ENCODE measurements at regions not wholly inside any gene's neighbourhood (a gene's known extent, or its start where the extent isn't known, plus 50 kb on each side); places are given as distances from the start of the nearest gene placed in this dataset.

DNA sequence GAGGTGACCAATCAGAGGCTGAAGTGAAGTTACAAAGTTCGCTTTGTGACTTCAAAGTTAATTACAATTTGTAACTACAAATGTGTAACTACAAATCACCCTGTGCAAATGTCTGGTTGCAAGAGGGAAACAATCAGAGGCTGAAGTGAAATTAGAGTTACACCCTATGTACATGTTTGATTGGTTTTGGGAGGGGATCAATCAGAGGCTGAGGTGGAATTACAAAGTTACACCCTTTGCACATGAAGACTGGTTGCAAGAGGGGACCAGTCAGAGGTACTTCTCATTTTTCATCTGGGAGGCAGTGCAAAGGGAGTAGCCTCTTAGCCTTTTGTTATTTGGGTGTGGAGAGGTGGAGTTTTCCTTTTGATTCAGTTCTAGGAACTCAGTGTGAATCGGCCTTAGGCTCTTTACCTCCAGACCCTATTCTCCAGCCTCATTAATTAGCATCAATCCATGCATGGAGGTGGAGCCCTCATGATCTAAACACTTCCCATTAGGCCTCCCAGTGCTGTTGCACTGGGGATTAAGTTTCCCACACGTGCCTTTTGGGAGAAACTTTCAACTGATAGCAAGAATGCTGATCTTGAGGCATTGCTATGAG is 291.3 kb upstream of the MTNR1B start (continued):
- TF ChIP-seq NR2F2 (IDR thresholded peaks at IDR 0.05) (no peak), RXRA (IDR thresholded peaks at IDR 0.05) (no peak)
- TF ChIP-seq, protein P1, sequence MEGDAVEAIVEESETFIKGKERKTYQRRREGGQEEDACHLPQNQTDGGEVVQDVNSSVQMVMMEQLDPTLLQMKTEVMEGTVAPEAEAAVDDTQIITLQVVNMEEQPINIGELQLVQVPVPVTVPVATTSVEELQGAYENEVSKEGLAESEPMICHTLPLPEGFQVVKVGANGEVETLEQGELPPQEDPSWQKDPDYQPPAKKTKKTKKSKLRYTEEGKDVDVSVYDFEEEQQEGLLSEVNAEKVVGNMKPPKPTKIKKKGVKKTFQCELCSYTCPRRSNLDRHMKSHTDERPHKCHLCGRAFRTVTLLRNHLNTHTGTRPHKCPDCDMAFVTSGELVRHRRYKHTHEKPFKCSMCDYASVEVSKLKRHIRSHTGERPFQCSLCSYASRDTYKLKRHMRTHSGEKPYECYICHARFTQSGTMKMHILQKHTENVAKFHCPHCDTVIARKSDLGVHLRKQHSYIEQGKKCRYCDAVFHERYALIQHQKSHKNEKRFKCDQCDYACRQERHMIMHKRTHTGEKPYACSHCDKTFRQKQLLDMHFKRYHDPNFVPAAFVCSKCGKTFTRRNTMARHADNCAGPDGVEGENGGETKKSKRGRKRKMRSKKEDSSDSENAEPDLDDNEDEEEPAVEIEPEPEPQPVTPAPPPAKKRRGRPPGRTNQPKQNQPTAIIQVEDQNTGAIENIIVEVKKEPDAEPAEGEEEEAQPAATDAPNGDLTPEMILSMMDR (IDR thresholded peaks at IDR 0.05; ENCODE audit: low read depth, low read length, missing input control), result no peak

DNA sequence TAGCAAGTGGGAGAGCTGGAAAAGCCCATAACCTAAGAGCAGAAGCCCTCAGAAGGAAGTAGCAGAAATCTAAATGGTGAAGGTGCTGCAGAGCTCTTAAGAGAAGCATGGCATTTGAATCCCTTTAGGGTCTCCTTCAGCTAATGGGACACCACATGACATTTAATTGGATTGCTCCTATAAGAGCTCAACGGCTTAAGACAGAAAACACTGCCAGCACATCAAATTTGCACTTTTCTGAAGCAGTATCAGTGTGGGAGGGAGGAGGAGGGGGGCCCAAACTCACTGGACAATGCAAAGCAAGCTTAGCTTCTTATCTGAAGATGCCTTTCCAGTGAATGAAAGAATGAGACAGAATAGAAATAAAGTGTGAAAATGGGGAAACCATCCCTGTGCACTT is 287.9 kb upstream of the MTNR1B start:
- H3K4me1 ChIP-seq (ENCODE audit: control insufficient read depth in 4 of 4, insufficient read depth in 4 of 4, low read length in 3 of 4), result no peaks in the 10 kb centered on the region
- H3K27ac ChIP-seq (ENCODE audit: low read depth in 1 of 2, low read length in 2 of 2), result no peak overlapping the region
- H3K27me3 ChIP-seq (ENCODE audit: control insufficient read depth in 4 of 4, insufficient read depth in 4 of 4, low read length in 3 of 4), result no peaks in the 10 kb centered on the region
- TF ChIP-seq FOXA1 (IDR thresholded peaks at IDR 0.05) (no peak), RAD21 (IDR thresholded peaks at IDR 0.05) (no peak), HNF4G (IDR thresholded peaks at IDR 0.05) (no peak), JUND (IDR thresholded peaks at IDR 0.05) (no peak), YY1 (IDR thresholded peaks at IDR 0.05) (no peak), EGR1 (IDR thresholded peaks at IDR 0.05; ENCODE audit: low read depth in 2 of 2) (no peak), FOXA2 (IDR thresholded peaks at IDR 0.05) (no peak), NR2F2 (IDR thresholded peaks at IDR 0.05) (no peak), TAF1 (conservative IDR thresholded peaks at IDR 0.05) (no peak), GABPA (IDR thresholded peaks at IDR 0.05 in 1 of 2, conservative IDR thresholded peaks at IDR 0.05 in 1 of 2) (no peak)
- TF ChIP-seq, protein P2, sequence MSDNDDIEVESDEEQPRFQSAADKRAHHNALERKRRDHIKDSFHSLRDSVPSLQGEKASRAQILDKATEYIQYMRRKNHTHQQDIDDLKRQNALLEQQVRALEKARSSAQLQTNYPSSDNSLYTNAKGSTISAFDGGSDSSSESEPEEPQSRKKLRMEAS (IDR thresholded peaks at IDR 0.05), result no peak
- TF ChIP-seq, protein P3, sequence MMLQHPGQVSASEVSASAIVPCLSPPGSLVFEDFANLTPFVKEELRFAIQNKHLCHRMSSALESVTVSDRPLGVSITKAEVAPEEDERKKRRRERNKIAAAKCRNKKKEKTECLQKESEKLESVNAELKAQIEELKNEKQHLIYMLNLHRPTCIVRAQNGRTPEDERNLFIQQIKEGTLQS (IDR thresholded peaks at IDR 0.05), result no peak
- TF ChIP-seq, protein P4, sequence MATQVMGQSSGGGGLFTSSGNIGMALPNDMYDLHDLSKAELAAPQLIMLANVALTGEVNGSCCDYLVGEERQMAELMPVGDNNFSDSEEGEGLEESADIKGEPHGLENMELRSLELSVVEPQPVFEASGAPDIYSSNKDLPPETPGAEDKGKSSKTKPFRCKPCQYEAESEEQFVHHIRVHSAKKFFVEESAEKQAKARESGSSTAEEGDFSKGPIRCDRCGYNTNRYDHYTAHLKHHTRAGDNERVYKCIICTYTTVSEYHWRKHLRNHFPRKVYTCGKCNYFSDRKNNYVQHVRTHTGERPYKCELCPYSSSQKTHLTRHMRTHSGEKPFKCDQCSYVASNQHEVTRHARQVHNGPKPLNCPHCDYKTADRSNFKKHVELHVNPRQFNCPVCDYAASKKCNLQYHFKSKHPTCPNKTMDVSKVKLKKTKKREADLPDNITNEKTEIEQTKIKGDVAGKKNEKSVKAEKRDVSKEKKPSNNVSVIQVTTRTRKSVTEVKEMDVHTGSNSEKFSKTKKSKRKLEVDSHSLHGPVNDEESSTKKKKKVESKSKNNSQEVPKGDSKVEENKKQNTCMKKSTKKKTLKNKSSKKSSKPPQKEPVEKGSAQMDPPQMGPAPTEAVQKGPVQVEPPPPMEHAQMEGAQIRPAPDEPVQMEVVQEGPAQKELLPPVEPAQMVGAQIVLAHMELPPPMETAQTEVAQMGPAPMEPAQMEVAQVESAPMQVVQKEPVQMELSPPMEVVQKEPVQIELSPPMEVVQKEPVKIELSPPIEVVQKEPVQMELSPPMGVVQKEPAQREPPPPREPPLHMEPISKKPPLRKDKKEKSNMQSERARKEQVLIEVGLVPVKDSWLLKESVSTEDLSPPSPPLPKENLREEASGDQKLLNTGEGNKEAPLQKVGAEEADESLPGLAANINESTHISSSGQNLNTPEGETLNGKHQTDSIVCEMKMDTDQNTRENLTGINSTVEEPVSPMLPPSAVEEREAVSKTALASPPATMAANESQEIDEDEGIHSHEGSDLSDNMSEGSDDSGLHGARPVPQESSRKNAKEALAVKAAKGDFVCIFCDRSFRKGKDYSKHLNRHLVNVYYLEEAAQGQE (IDR thresholded peaks at IDR 0.05), result no peak
- TF ChIP-seq, protein P1 (IDR thresholded peaks at IDR 0.05; ENCODE audit: low read depth, low read length, missing input control), result no peak
- TF ChIP-seq, protein P5, sequence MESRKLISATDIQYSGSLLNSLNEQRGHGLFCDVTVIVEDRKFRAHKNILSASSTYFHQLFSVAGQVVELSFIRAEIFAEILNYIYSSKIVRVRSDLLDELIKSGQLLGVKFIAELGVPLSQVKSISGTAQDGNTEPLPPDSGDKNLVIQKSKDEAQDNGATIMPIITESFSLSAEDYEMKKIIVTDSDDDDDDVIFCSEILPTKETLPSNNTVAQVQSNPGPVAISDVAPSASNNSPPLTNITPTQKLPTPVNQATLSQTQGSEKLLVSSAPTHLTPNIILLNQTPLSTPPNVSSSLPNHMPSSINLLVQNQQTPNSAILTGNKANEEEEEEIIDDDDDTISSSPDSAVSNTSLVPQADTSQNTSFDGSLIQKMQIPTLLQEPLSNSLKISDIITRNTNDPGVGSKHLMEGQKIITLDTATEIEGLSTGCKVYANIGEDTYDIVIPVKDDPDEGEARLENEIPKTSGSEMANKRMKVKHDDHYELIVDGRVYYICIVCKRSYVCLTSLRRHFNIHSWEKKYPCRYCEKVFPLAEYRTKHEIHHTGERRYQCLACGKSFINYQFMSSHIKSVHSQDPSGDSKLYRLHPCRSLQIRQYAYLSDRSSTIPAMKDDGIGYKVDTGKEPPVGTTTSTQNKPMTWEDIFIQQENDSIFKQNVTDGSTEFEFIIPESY (IDR thresholded peaks at IDR 0.05), result no peak
- no peak for DNase-seq (ENCODE audit: low spot score)
- WGBS, result 28% methylated on average over 1 of the region's 1 CpG
- no peak overlapping the region for H3K9ac ChIP-seq (ENCODE audit: low read depth in 1 of 2, low read length in 2 of 2)
- no peaks in the 10 kb centered on the region for H3K36me3 ChIP-seq (ENCODE audit: control insufficient read depth in 4 of 4, insufficient read depth in 3 of 4, low read depth in 1 of 4, low read length in 3 of 4)
- H3K4me3 ChIP-seq (ENCODE audit: low read depth in 1 of 3, low read length in 3 of 3), result no peak overlapping the region
- H3K9me3 ChIP-seq (ENCODE audit: control insufficient read depth in 4 of 4, low read length in 3 of 4), result peaks cover 0 to 2% (median 0%) of the 10 kb centered on the region in 4 donors

Data from liver (tissue), 8 donors.